Astrocyte (in vitro differentiated cells and primary cell): ENCODE measurements at regions not wholly inside any gene's neighbourhood (a gene's known extent, or its start where the extent isn't known, plus 50 kb on each side); places are given as distances from the start of the nearest gene placed in this dataset.
"Not testable (repeated sequence)": the region's sequence is repeated elsewhere in the genome, so short reads cannot be mapped to it uniquely, and the experiment has no call there.

Experiments used
- DNase-seq: peaks from one replicate; pipeline ENCODE4 v3.0.0-alpha.2; 2010; ENCODE audit warnings: low read depth
- FAIRE-seq: peaks from 2 replicates; lab custom pipeline; 2011; peaks lifted over from hg19 to GRCh38; lab: Jason Lieb, UNC
- H2AFZ ChIP-seq: 2 replicates; pipeline ENCODE4 v1.6.0; 2012; ENCODE audit warnings: low read depth, low read length, inconsistent platforms
- H3K27ac ChIP-seq: 2 replicates; pipeline ENCODE4 v1.5.1; 2011; ENCODE audit warnings: low read depth, low read length, inconsistent platforms
- H3K27me3 ChIP-seq: 2 replicates; pipeline ENCODE4 v1.6.0; 2011; ENCODE audit warnings: low read length, inconsistent platforms; ENCODE audit not compliant: insufficient read depth
- H3K36me3 ChIP-seq: 2 replicates; pipeline ENCODE4 v1.5.1; 2011; ENCODE audit warnings: low read length, inconsistent platforms; ENCODE audit not compliant: insufficient read depth
- H3K4me1 ChIP-seq: 2 replicates; pipeline ENCODE4 v1.5.1; 2011; ENCODE audit warnings: low read length, inconsistent platforms; ENCODE audit not compliant: insufficient read depth
- H3K4me2 ChIP-seq: 2 replicates; pipeline ENCODE4 v1.6.0; 2012; ENCODE audit warnings: low read length, inconsistent platforms
- H3K4me3 ChIP-seq: 2 replicates; pipeline ENCODE4 v1.5.1; 2011; ENCODE audit warnings: low read depth, mild to moderate bottlenecking, low read length, inconsistent platforms; ENCODE audit not compliant: insufficient read depth
- H3K79me2 ChIP-seq: 2 replicates; pipeline ENCODE4 v1.6.0; 2012; ENCODE audit warnings: mild to moderate bottlenecking, low read length, inconsistent platforms; ENCODE audit not compliant: insufficient read depth
- H3K9ac ChIP-seq: 2 replicates; pipeline ENCODE4 v1.6.0; 2012; ENCODE audit warnings: mild to moderate bottlenecking, low read length, inconsistent platforms
- H3K9me3 ChIP-seq: 2 replicates; pipeline ENCODE4 v1.5.1; 2012; ENCODE audit warnings: low read depth, mild to moderate bottlenecking, low read length, inconsistent platforms; ENCODE audit not compliant: insufficient read depth
- H4K20me1 ChIP-seq: 2 replicates; pipeline ENCODE4 v1.6.0; 2012; ENCODE audit warnings: low read length, inconsistent platforms; ENCODE audit not compliant: insufficient read depth
- H3K27ac Mint-ChIP-seq: one replicate; pipeline ENCODE4 v1.8.0; 2021; ENCODE audit warnings: mild to moderate bottlenecking, mixed read lengths; ENCODE audit not compliant: unreplicated experiment
- H3K27me3 Mint-ChIP-seq: one replicate; pipeline ENCODE4 v1.8.0; 2021; ENCODE audit warnings: low read depth, mixed read lengths; ENCODE audit not compliant: unreplicated experiment
- H3K36me3 Mint-ChIP-seq: one replicate; pipeline ENCODE4 v1.8.0; 2021; ENCODE audit warnings: low read depth, mixed read lengths; ENCODE audit not compliant: unreplicated experiment
- H3K4me1 Mint-ChIP-seq: one replicate; pipeline ENCODE4 v1.8.0; 2021; ENCODE audit warnings: low read depth, mixed read lengths; ENCODE audit not compliant: unreplicated experiment
- H3K4me3 Mint-ChIP-seq: one replicate; pipeline ENCODE4 v1.8.0; 2021; ENCODE audit warnings: mild to moderate bottlenecking, moderate library complexity, mixed read lengths; ENCODE audit not compliant: unreplicated experiment
- H3K9me3 Mint-ChIP-seq: one replicate; pipeline ENCODE4 v1.8.0; 2021; ENCODE audit warnings: mild to moderate bottlenecking, mixed read lengths; ENCODE audit not compliant: unreplicated experiment
- EZH2 ChIP-seq: IDR thresholded peaks from 2 replicates; pipeline ENCODE4 v1.6.1; 2012; ENCODE audit warnings: mild to moderate bottlenecking, low read length, inconsistent platforms; ENCODE audit not compliant: insufficient read depth
- TF ChIP-seq, protein P1 (sequence below): IDR thresholded peaks from 2 replicates; pipeline ENCODE4 v1.5.1; 2011; ENCODE audit warnings: low read depth, mild to moderate bottlenecking, inconsistent platforms, low read length, moderate library complexity; ENCODE audit not compliant: insufficient read depth

DNA sequence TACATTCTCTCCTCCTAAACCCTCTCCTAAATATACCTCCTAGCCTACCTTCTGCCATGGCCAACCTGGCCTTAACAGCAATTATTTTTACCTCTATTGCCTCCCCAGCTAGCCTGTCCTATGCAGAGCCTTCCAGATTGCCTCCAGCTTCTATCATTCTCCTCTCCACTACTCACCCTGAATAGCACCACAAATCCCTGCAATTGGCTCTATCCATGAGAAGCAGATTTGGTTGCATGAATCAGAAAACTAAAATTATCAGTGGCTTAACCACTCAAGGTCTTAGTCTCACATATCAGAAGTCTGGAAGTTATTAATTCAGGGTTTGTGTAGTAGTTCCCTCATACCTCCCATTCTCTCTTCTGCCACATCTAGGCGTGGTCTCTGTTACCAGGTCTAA lies 120.3 kb upstream of the CACUL1 start:
- H3K4me1 Mint-ChIP-seq, result peaks cover 33% of the 10 kb centered on the region

DNA sequence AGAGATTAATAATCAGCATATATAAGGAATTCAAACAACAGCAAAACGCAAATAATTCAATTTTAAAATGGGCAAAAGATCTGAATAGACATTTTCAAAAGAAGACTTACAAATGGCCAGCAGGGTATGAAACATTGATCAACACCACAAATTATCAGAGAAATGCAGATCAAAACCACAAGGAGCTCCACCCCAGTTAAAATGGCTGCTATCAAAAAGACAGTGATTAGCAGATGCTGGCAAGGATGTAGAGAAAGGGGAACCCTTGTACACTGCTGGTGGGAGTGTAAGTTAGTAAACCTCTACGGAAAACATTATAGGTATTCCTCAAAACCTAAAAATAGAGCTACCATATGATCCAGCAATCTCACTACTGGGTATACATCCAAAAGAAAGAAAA lies 128.0 kb upstream of the CACUL1 start:
- Mint-ChIP-seq H3K4me1 (no peaks in the 10 kb centered on the region), H3K27me3 (peaks cover 18% of the 10 kb centered on the region), H3K4me3 (no peak overlapping the region), H3K27ac (no peak overlapping the region), H3K36me3 (no peaks in the 10 kb centered on the region), H3K9me3 (peaks cover 8% of the 10 kb centered on the region)
- H3K79me2 ChIP-seq, result no peaks in the 10 kb centered on the region
- no peak overlapping the region for H3K4me3 ChIP-seq
- no peaks in the 10 kb centered on the region for H3K9me3 ChIP-seq
- no peak overlapping the region for H2AFZ ChIP-seq
- TF ChIP-seq EZH2, result no peak
- TF ChIP-seq, protein P1, sequence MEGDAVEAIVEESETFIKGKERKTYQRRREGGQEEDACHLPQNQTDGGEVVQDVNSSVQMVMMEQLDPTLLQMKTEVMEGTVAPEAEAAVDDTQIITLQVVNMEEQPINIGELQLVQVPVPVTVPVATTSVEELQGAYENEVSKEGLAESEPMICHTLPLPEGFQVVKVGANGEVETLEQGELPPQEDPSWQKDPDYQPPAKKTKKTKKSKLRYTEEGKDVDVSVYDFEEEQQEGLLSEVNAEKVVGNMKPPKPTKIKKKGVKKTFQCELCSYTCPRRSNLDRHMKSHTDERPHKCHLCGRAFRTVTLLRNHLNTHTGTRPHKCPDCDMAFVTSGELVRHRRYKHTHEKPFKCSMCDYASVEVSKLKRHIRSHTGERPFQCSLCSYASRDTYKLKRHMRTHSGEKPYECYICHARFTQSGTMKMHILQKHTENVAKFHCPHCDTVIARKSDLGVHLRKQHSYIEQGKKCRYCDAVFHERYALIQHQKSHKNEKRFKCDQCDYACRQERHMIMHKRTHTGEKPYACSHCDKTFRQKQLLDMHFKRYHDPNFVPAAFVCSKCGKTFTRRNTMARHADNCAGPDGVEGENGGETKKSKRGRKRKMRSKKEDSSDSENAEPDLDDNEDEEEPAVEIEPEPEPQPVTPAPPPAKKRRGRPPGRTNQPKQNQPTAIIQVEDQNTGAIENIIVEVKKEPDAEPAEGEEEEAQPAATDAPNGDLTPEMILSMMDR, result no peak
- no peaks in the 10 kb centered on the region for H4K20me1 ChIP-seq
- H3K36me3 ChIP-seq, result no peaks in the 10 kb centered on the region
- H3K4me1 ChIP-seq, result no peaks in the 10 kb centered on the region
- no peak overlapping the region for H3K9ac ChIP-seq
- H3K4me2 ChIP-seq, result no peak overlapping the region
- H3K27me3 ChIP-seq, result peaks cover 2% of the 10 kb centered on the region
- FAIRE-seq, result no peak
- DNase-seq, result no peak
- no peak overlapping the region for H3K27ac ChIP-seq

More for the DNA sequence above, 120.3 kb upstream of the CACUL1 start:
- DNase-seq (no peak), FAIRE-seq (no peak)
- Histone ChIP-seq H3K4me3 (no peak overlapping the region), H4K20me1 (no peaks in the 10 kb centered on the region), H3K4me1 (peaks cover 16% of the 10 kb centered on the region), H3K36me3 (no peaks in the 10 kb centered on the region), H3K27me3 (no peaks in the 10 kb centered on the region), H3K9ac (no peak overlapping the region), H2AFZ (no peak overlapping the region), H3K9me3 (no peaks in the 10 kb centered on the region), H3K27ac (no peak overlapping the region), H3K4me2 (no peak overlapping the region), H3K79me2 (no peaks in the 10 kb centered on the region)
- H3K4me3 Mint-ChIP-seq, result peak overlapping the region; percentile 50
- no peak overlapping the region for H3K27ac Mint-ChIP-seq
- H3K9me3 Mint-ChIP-seq, result peaks cover 6% of the 10 kb centered on the region
- TF ChIP-seq EZH2, result no peak
- TF ChIP-seq, protein P1, result no peak
- H3K27me3 Mint-ChIP-seq, result peaks cover 2% of the 10 kb centered on the region
- no peaks in the 10 kb centered on the region for H3K36me3 Mint-ChIP-seq

DNA sequence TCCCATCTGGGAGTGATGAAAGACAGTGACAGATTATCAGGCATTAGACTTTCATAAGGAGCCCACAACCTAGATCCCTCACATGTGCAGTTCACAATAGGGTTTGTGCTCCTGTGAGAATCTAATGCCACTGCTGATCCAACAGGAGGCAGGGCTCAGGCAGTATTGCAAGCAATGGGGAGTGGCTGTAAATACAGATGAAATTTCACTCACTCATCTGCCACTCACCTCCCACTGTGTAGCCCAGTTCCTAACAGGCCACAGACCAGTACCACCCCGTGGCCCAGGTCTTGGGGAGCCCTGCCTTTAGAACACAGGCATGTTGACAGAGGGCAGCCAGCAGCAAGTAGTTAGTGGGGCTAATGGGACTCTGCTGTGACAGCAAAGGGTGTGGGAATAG lies 137.3 kb upstream of the NANOS1 start:
- no peak for FAIRE-seq
- Mint-ChIP-seq H3K9me3 (peaks cover 8% of the 10 kb centered on the region), H3K27ac (no peak overlapping the region), H3K27me3 (peaks cover 29% of the 10 kb centered on the region), H3K4me3 (no peak overlapping the region), H3K4me1 (no peaks in the 10 kb centered on the region), H3K36me3 (no peaks in the 10 kb centered on the region)
- Histone ChIP-seq H3K79me2 (no peaks in the 10 kb centered on the region), H3K36me3 (no peaks in the 10 kb centered on the region), H3K4me1 (no peaks in the 10 kb centered on the region), H3K27ac (no peak overlapping the region), H2AFZ (no peak overlapping the region), H3K4me2 (no peak overlapping the region), H3K9me3 (no peaks in the 10 kb centered on the region), H4K20me1 (no peaks in the 10 kb centered on the region), H3K4me3 (no peak overlapping the region), H3K9ac (no peak overlapping the region), H3K27me3 (no peaks in the 10 kb centered on the region)
- no peak for TF ChIP-seq EZH2
- TF ChIP-seq, protein P1, result no peak
- DNase-seq, result no peak

DNA sequence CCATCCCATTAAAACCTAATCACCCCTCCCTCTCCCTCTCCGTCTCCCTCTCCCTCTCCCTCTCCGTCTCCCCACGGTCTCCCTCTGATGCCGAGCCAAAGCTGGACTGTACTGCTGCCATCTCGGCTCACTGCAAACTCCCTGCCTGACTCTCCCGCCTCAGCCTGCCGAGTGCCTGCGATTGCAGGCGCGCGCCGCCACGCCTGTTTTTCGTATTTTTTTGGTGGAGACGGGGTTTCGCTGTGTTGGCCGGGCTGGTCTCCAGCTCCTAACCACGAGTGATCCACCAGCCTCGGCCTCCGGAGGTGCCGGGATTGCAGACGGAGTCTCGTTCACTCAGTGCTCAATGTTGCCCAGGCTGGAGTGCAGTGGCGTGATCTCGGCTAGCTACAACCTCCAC lies 134.6 kb upstream of the NANOS1 start:
- not testable (repeated sequence) for H3K4me2 ChIP-seq

More for the DNA sequence above, 134.6 kb upstream of the NANOS1 start:
- not testable (repeated sequence) for H3K36me3 ChIP-seq, FAIRE-seq, H3K9me3 Mint-ChIP-seq, H3K27ac Mint-ChIP-seq, H3K4me3 ChIP-seq, H3K36me3 Mint-ChIP-seq, H3K4me1 Mint-ChIP-seq, H3K4me1 ChIP-seq, H3K27ac ChIP-seq, H3K9me3 ChIP-seq, H3K27me3 ChIP-seq, H3K4me3 Mint-ChIP-seq, H3K9ac ChIP-seq, H4K20me1 ChIP-seq, H3K79me2 ChIP-seq, H2AFZ ChIP-seq, DNase-seq
- peaks cover 11% of the 10 kb centered on the region for H3K27me3 Mint-ChIP-seq
